ENCODE measurements at regions not wholly inside any gene's neighbourhood (a gene's known extent, or its start where the extent isn't known, plus 50 kb on each side); places are given as distances from the start of the nearest gene placed in this dataset.

GRCh38 chr1:214791961-214792360 lies 189.0 kb downstream of the CENPF start:
- TF ChIP-seq CTCF (IDR thresholded peaks at IDR 0.05), result no peak
- no peak for TF ChIP-seq POLR2AphosphoS5 (IDR thresholded peaks at IDR 0.05)
- no peak for TF ChIP-seq POLR2A (IDR thresholded peaks at IDR 0.05)
- TF ChIP-seq EP300 (IDR thresholded peaks at IDR 0.05), result no peak
